ENCODE measurements at regions not wholly inside any gene's neighbourhood (a gene's known extent, or its start where the extent isn't known, plus 50 kb on each side); places are given as distances from the start of the nearest gene placed in this dataset.

- H3K27me3 ChIP-seq (ENCODE audit: low read depth) = no peaks in the 10 kb centered on the region
- H3K9me3 ChIP-seq (replicated peaks) = no peaks in the 10 kb centered on the region
- no peak for TF ChIP-seq CTCF (IDR thresholded peaks at IDR 0.05; ENCODE audit: borderline replicate concordance)
- intact Hi-C loops (cut with micrococcal nuclease) = no loop called here
- no peak overlapping the region for H3K27ac ChIP-seq (replicated peaks)
- H3K4me1 ChIP-seq = no peaks in the 10 kb centered on the region
- no peak overlapping the region for H3K4me3 ChIP-seq
- DNase-seq = no peak
- no peaks in the 10 kb centered on the region for H3K36me3 ChIP-seq
These were observed 130.4 kb upstream of the LYSMD4 start for GRCh38 chr15:99863550-99864198.

- Histone ChIP-seq H3K4me1 (no peaks in the 10 kb centered on the region), H3K27me3 (ENCODE audit: low read depth) (no peaks in the 10 kb centered on the region), H3K4me3 (no peak overlapping the region), H3K27ac (replicated peaks) (no peak overlapping the region), H3K36me3 (no peaks in the 10 kb centered on the region), H3K9me3 (replicated peaks) (no peaks in the 10 kb centered on the region)
- DNase-seq = no peak
- intact Hi-C loops (cut with micrococcal nuclease) = no loop called here
- TF ChIP-seq CTCF (IDR thresholded peaks at IDR 0.05; ENCODE audit: borderline replicate concordance) = no peak
These were observed 124.6 kb upstream of the LYSMD4 start for GRCh38 chr15:99857836-99858235.

DNA sequence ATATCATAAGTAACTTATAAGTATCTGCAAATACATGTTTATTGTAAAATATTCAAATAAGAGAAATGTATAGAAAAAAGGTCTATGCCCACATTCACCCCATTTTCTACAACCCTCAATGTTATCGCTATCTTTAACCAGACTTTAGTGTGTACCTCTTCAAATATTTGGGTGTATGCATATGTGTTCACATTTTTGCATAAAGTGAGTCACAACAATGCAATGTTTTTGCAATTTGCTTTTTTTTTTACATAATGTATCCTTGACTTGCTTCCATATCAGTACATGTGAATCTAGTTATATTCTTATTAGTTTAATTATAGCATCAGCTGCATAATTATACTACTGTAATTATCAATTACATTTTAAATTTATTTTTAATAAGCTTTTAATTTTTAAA is 117.3 kb upstream of the LYSMD4 start:
- Histone ChIP-seq H3K27me3 (ENCODE audit: low read depth) (no peaks in the 10 kb centered on the region), H3K27ac (replicated peaks) (no peak overlapping the region), H3K36me3 (no peaks in the 10 kb centered on the region), H3K9me3 (replicated peaks) (no peaks in the 10 kb centered on the region), H3K4me3 (no peak overlapping the region), H3K4me1 (no peaks in the 10 kb centered on the region)
- DNase-seq = no peak
- intact Hi-C loops (cut with micrococcal nuclease) = no loop called here
- TF ChIP-seq CTCF (IDR thresholded peaks at IDR 0.05; ENCODE audit: borderline replicate concordance) = no peak

GRCh38 chr15:99845009-99845408 is 111.8 kb upstream of the LYSMD4 start:
- no peak for TF ChIP-seq CTCF (IDR thresholded peaks at IDR 0.05; ENCODE audit: borderline replicate concordance)
- H3K4me1 ChIP-seq = no peaks in the 10 kb centered on the region
- no peak overlapping the region for H3K4me3 ChIP-seq
- no peak overlapping the region for H3K27ac ChIP-seq (replicated peaks)
- no peaks in the 10 kb centered on the region for H3K36me3 ChIP-seq
- intact Hi-C loops (cut with micrococcal nuclease) = no loop called here
- H3K27me3 ChIP-seq (ENCODE audit: low read depth) = no peaks in the 10 kb centered on the region
- no peaks in the 10 kb centered on the region for H3K9me3 ChIP-seq (replicated peaks)
- no peak for DNase-seq

GRCh38 chr15:99844150-99844549 is 110.9 kb upstream of the LYSMD4 start:
- intact Hi-C loops (cut with micrococcal nuclease) = no loop called here
- H3K36me3 ChIP-seq = peaks cover under 1% of the 10 kb centered on the region
- TF ChIP-seq CTCF (IDR thresholded peaks at IDR 0.05; ENCODE audit: borderline replicate concordance) = no peak
- H3K27ac ChIP-seq (replicated peaks) = no peak overlapping the region
- DNase-seq = no peak
- no peaks in the 10 kb centered on the region for H3K4me1 ChIP-seq
- H3K9me3 ChIP-seq (replicated peaks) = no peaks in the 10 kb centered on the region
- no peaks in the 10 kb centered on the region for H3K27me3 ChIP-seq (ENCODE audit: low read depth)
- no peak overlapping the region for H3K4me3 ChIP-seq

All from left ventricle myocardium inferior (tissue), 1 donor.